ENCODE measurements at regions not wholly inside any gene's neighbourhood (a gene's known extent, or its start where the extent isn't known, plus 50 kb on each side); places are given as distances from the start of the nearest gene placed in this dataset.

DNA sequence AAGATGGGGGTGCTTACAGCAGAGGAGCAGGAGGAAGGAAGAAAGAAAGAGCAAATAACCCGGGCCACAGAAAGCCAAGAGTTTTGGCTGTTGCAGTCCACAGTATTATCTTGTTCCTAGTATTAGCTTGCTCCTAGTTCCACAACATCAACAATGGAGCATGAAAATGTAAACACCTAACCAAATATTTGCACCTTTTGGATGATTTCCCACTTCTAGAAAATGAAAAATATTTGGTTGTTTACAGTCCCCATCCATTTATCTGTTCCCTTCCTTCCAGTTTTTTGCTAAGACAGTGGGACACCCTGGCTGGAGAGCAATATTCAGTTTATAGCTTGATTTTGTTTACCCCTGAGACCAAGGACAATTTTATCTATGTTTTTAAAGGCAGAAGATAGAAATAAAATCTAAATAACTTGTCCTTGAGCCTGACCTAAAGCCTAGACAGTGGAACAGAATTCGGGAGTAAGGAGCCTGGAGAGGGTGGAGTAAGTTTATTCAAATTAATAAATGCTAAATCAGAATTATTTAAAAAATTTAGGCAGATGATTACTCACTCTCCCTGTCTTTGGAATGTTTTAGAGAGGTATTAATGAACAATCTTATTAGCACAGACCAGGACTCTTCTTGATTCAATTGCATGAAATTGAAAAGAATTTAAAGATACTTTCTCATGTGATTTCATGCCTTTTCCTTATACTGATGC lies 51.6 kb downstream of the RESF1 start:
- no peak for DNase-seq (ENCODE audit: low spot score)
- TF ChIP-seq SP1 (IDR thresholded peaks at IDR 0.05): no peak
- TF ChIP-seq, protein P1, sequence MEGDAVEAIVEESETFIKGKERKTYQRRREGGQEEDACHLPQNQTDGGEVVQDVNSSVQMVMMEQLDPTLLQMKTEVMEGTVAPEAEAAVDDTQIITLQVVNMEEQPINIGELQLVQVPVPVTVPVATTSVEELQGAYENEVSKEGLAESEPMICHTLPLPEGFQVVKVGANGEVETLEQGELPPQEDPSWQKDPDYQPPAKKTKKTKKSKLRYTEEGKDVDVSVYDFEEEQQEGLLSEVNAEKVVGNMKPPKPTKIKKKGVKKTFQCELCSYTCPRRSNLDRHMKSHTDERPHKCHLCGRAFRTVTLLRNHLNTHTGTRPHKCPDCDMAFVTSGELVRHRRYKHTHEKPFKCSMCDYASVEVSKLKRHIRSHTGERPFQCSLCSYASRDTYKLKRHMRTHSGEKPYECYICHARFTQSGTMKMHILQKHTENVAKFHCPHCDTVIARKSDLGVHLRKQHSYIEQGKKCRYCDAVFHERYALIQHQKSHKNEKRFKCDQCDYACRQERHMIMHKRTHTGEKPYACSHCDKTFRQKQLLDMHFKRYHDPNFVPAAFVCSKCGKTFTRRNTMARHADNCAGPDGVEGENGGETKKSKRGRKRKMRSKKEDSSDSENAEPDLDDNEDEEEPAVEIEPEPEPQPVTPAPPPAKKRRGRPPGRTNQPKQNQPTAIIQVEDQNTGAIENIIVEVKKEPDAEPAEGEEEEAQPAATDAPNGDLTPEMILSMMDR (IDR thresholded peaks at IDR 0.05; ENCODE audit: low read depth, low read length, missing input control): no peak
- TF ChIP-seq RAD21 (IDR thresholded peaks at IDR 0.05): no peak
- TF ChIP-seq, protein P2, sequence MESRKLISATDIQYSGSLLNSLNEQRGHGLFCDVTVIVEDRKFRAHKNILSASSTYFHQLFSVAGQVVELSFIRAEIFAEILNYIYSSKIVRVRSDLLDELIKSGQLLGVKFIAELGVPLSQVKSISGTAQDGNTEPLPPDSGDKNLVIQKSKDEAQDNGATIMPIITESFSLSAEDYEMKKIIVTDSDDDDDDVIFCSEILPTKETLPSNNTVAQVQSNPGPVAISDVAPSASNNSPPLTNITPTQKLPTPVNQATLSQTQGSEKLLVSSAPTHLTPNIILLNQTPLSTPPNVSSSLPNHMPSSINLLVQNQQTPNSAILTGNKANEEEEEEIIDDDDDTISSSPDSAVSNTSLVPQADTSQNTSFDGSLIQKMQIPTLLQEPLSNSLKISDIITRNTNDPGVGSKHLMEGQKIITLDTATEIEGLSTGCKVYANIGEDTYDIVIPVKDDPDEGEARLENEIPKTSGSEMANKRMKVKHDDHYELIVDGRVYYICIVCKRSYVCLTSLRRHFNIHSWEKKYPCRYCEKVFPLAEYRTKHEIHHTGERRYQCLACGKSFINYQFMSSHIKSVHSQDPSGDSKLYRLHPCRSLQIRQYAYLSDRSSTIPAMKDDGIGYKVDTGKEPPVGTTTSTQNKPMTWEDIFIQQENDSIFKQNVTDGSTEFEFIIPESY (IDR thresholded peaks at IDR 0.05): no peak
- TF ChIP-seq HNF4G (IDR thresholded peaks at IDR 0.05): no peak
- TF ChIP-seq HNF4A (conservative IDR thresholded peaks at IDR 0.05): no peak
- no peak for TF ChIP-seq EGR1 (IDR thresholded peaks at IDR 0.05; ENCODE audit: low read depth in 2 of 2)
- TF ChIP-seq, protein P3, sequence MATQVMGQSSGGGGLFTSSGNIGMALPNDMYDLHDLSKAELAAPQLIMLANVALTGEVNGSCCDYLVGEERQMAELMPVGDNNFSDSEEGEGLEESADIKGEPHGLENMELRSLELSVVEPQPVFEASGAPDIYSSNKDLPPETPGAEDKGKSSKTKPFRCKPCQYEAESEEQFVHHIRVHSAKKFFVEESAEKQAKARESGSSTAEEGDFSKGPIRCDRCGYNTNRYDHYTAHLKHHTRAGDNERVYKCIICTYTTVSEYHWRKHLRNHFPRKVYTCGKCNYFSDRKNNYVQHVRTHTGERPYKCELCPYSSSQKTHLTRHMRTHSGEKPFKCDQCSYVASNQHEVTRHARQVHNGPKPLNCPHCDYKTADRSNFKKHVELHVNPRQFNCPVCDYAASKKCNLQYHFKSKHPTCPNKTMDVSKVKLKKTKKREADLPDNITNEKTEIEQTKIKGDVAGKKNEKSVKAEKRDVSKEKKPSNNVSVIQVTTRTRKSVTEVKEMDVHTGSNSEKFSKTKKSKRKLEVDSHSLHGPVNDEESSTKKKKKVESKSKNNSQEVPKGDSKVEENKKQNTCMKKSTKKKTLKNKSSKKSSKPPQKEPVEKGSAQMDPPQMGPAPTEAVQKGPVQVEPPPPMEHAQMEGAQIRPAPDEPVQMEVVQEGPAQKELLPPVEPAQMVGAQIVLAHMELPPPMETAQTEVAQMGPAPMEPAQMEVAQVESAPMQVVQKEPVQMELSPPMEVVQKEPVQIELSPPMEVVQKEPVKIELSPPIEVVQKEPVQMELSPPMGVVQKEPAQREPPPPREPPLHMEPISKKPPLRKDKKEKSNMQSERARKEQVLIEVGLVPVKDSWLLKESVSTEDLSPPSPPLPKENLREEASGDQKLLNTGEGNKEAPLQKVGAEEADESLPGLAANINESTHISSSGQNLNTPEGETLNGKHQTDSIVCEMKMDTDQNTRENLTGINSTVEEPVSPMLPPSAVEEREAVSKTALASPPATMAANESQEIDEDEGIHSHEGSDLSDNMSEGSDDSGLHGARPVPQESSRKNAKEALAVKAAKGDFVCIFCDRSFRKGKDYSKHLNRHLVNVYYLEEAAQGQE (IDR thresholded peaks at IDR 0.05): no peak
- TF ChIP-seq FOXA1 (IDR thresholded peaks at IDR 0.05): no peak
- TF ChIP-seq YY1 (IDR thresholded peaks at IDR 0.05): no peak
- TF ChIP-seq RXRA (IDR thresholded peaks at IDR 0.05): no peak
- no peak for TF ChIP-seq FOXA2 (IDR thresholded peaks at IDR 0.05)
- TF ChIP-seq, protein P4, sequence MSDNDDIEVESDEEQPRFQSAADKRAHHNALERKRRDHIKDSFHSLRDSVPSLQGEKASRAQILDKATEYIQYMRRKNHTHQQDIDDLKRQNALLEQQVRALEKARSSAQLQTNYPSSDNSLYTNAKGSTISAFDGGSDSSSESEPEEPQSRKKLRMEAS (IDR thresholded peaks at IDR 0.05): no peak
- no peak for TF ChIP-seq GABPA (IDR thresholded peaks at IDR 0.05 in 1 of 2, conservative IDR thresholded peaks at IDR 0.05 in 1 of 2)
- no peak for TF ChIP-seq NR2F2 (IDR thresholded peaks at IDR 0.05)
- TF ChIP-seq, protein P5, sequence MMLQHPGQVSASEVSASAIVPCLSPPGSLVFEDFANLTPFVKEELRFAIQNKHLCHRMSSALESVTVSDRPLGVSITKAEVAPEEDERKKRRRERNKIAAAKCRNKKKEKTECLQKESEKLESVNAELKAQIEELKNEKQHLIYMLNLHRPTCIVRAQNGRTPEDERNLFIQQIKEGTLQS (IDR thresholded peaks at IDR 0.05): no peak
- TF ChIP-seq JUND (IDR thresholded peaks at IDR 0.05): no peak
- TF ChIP-seq TAF1 (conservative IDR thresholded peaks at IDR 0.05): no peak
- Histone ChIP-seq H3K36me3 (ENCODE audit: control insufficient read depth in 4 of 4, insufficient read depth in 3 of 4, low read depth in 1 of 4, low read length in 3 of 4) (no peaks in the 10 kb centered on the region), H3K27ac (ENCODE audit: low read depth in 1 of 2, low read length in 2 of 2) (no peak overlapping the region), H3K4me1 (ENCODE audit: control insufficient read depth in 4 of 4, insufficient read depth in 4 of 4, low read length in 3 of 4) (no peaks in the 10 kb centered on the region), H3K27me3 (ENCODE audit: control insufficient read depth in 4 of 4, insufficient read depth in 4 of 4, low read length in 3 of 4) (no peaks in the 10 kb centered on the region), H3K4me3 (ENCODE audit: low read depth in 1 of 3, low read length in 3 of 3) (no peak overlapping the region), H3K9ac (ENCODE audit: low read depth in 1 of 2, low read length in 2 of 2) (no peak overlapping the region), H3K9me3 (ENCODE audit: control insufficient read depth in 4 of 4, low read length in 3 of 4) (no peaks in the 10 kb centered on the region)
- WGBS: 57% methylated on average over 2 of the region's 2 CpGs
